GM18907 (cell line): ENCODE measurements at regions not wholly inside any gene's neighbourhood (a gene's known extent, or its start where the extent isn't known, plus 50 kb on each side); places are given as distances from the start of the nearest gene placed in this dataset.

ENCODE experiments used
- ATAC-seq: cut with Tn5 transposase; IDR thresholded peaks from one replicate; pipeline ENCODE4 v1.9.1; 2021; ENCODE audit warnings: mild to moderate bottlenecking, moderate library complexity; ENCODE audit not compliant: unreplicated experiment

- no peak for ATAC-seq
Observed at GRCh38 chr2:217691516-217691915, 311.3 kb downstream of the TNS1 start.

- no peak for ATAC-seq
Observed at GRCh38 chr2:217689053-217689452, 313.7 kb downstream of the TNS1 start.

GRCh38 chr2:217688494-217688893 lies 314.3 kb downstream of the TNS1 start:
- ATAC-seq, result no peak

- ATAC-seq, result no peak
Observed at GRCh38 chr2:217687771-217688170, 315.0 kb downstream of the TNS1 start.

- no peak for ATAC-seq
Observed at GRCh38 chr2:217685255-217685605, 317.6 kb downstream of the TNS1 start.

- no peak for ATAC-seq
Observed at GRCh38 chr2:217684431-217685254, 318.2 kb downstream of the TNS1 start.

GRCh38 chr2:217683106-217683870 lies 319.5 kb downstream of the TNS1 start:
- no peak for ATAC-seq

- no peak for ATAC-seq
Observed at GRCh38 chr2:217681791-217682190, 321.0 kb downstream of the TNS1 start.

- ATAC-seq, result no peak
Observed at GRCh38 chr2:217680381-217680780, 322.4 kb downstream of the TNS1 start.

GRCh38 chr2:217673627-217674026 lies 329.2 kb downstream of the TNS1 start:
- ATAC-seq, result no peak

GRCh38 chr2:217672472-217672871 lies 330.3 kb downstream of the TNS1 start:
- ATAC-seq, result no peak

- no peak for ATAC-seq
Observed at GRCh38 chr2:217671871-217672270, 330.9 kb downstream of the TNS1 start.

GRCh38 chr2:217671075-217671474 lies 331.7 kb downstream of the TNS1 start:
- no peak for ATAC-seq

GRCh38 chr2:217669831-217670230 lies 333.0 kb downstream of the TNS1 start:
- ATAC-seq, result no peak

GRCh38 chr2:217667512-217667911 lies 335.3 kb downstream of the TNS1 start:
- ATAC-seq, result no peak

- no peak for ATAC-seq
Observed at GRCh38 chr2:217667035-217667434, 335.8 kb downstream of the TNS1 start.

- no peak for ATAC-seq
Observed at GRCh38 chr2:217666338-217666737, 336.5 kb downstream of the TNS1 start.

GRCh38 chr2:217664761-217665160 lies 338.0 kb downstream of the TNS1 start:
- no peak for ATAC-seq

- ATAC-seq, result no peak
Observed at GRCh38 chr2:217662984-217663602, 339.7 kb downstream of the TNS1 start.

- ATAC-seq, result no peak
Observed at GRCh38 chr2:217661378-217661777, 341.4 kb downstream of the TNS1 start.

GRCh38 chr2:217660423-217660822 lies 342.4 kb downstream of the TNS1 start:
- no peak for ATAC-seq

- no peak for ATAC-seq
Observed at GRCh38 chr2:217658806-217659205, 344.0 kb downstream of the TNS1 start.
